Stimulated activated CD4-positive, alpha-beta T cell treated with anti-CD3 and anti-CD28 coated beads, Interleukin-2, amount 100 ng/mL, for 4 hours (primary cell): ENCODE measurements at regions not wholly inside any gene's neighbourhood (a gene's known extent, or its start where the extent isn't known, plus 50 kb on each side); places are given as distances from the start of the nearest gene placed in this dataset.

Experiments
- DNase-seq: peaks from one replicate; pipeline ENCODE4 v3.0.0-alpha.2; 2020; ENCODE audit warnings: low read depth

DNA sequence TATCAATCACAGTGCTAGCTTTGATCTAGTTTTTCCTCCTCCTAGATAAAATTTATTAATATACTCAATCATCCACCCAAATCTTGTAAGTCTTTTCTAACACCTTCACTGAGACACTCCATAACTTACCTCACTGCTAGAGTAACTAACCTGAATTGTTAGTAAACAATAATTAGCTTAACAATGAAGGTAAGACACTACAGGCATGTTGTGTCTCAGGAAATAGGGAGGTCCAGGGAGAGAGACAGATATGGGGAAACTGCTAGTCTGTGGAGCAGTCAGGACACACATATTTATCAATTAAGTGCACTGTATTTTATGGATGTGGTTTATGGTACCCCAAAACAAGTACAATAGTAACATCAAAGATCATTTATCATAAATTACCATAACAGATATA lies 94.2 kb upstream of the SSTR1 start:
- no peak for DNase-seq

DNA sequence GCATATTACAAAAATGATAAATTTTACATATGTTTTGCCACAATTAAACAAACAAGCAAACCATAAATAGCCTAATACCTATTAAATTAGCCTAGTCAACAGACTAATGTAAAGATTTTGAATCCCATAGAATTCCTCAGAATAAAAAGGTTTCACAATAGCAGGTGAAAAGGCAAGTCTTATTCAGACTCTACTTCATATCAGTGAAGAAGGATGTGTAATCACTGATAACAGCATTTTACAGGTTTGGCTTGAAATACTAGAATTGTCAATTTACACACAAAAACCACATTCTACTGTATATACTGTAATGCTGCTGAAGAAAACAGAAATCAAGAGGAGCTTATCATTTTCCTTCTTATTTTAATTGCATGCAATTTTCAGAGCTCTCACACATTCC lies 90.8 kb upstream of the SSTR1 start:
- no peak for DNase-seq

GRCh38 chr14:38120109-38120508 lies 87.6 kb upstream of the SSTR1 start:
- DNase-seq = no peak

GRCh38 chr14:38121320-38122020 lies 86.2 kb upstream of the SSTR1 start:
- no peak for DNase-seq

- no peak for DNase-seq
Measured at GRCh38 chr14:38122241-38122640, 85.5 kb upstream of the SSTR1 start.

DNA sequence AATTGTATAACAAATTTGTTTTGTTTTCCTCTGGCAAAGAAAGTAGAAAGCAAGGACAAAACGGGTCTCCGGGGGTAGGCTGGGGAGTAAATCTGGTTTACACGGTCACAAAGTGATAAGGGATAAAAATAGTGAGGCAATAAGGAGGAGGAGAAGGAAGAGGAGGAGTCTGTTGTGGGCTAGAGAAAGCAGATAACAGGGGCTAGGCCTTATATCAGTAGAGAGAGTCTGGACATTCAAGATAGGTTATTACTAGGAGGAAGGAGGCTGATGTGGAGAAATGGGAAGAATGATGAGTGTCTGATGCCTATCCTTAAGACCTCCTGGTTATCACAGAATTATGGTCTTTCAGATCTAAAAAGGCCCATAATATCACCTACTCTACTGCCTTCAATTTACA lies 83.2 kb upstream of the SSTR1 start:
- DNase-seq = no peak

DNA sequence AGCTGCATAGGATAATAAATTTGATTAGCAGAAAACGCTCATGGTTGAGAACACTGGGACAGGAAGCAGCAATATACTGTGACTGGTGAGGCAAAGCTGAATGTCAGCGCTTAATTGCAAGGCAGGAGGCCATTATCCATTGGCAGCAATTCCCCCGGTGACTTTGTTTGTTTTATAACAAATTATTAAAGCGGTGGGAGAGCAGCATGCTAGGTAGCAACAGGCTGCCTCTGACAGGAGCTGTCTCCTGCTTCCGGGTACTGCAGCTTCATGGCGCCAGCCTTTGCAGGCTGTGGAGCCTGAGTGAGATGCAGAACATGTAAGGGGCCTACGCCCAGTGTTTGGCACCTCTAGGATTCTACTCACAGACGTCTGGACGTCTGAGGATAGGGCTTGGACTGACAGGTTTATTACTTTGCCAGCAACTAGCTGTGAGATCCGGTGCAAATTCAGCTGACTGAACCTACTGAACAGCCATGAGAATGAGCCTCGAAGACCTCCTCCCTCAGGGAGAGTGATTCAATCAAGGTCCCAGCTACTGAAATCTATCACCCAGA lies 82.1 kb upstream of the SSTR1 start:
- no peak for DNase-seq

GRCh38 chr14:38127356-38127755 lies 80.3 kb upstream of the SSTR1 start:
- DNase-seq = no peak

DNA sequence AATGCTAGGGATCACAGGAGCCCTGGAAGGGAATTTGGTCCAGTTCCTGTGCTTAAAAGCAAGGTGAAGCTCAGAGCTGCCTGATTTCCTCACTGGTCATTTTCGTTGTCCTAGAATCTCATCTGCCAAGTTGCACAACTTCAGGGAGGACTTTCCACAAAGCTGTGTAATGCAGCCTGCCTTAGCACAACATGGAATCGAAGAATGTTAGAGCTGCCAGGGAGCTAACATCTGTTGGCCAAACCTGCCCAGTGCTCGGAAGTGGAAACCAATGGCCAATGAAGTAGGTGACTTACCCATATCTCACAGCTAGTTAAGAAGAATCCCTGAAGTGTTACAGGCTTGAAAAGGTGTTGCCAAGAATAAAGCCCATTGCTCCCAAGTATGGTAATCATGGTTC lies 79.9 kb upstream of the SSTR1 start:
- DNase-seq = no peak

GRCh38 chr14:38128640-38129039 lies 79.1 kb upstream of the SSTR1 start:
- no peak for DNase-seq

GRCh38 chr14:38129192-38129591 lies 78.5 kb upstream of the SSTR1 start:
- DNase-seq = no peak

DNA sequence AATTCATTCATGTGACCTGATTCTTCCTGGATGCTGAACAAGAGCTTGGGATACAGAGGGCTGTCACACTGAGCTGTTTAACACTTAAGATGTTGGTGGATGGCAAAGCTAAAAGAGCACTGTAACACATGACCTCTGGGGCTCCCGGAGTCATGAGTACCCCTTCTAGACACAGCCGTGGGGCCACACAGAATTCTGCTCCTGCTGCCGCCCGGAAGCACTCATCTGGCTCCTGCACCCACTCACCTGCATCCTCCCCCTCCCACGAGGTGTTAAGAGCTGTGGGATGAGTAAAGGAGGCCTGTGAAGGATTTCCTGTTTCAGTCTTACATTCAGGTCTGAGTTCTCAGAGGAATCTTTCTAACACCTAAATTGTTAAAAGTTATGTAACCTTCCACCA lies 78.0 kb upstream of the SSTR1 start:
- DNase-seq = peak; percentile 8

GRCh38 chr14:38134416-38135030 lies 73.2 kb upstream of the SSTR1 start:
- no peak for DNase-seq

GRCh38 chr14:38135106-38135867 lies 72.4 kb upstream of the SSTR1 start:
- DNase-seq = no peak

DNA sequence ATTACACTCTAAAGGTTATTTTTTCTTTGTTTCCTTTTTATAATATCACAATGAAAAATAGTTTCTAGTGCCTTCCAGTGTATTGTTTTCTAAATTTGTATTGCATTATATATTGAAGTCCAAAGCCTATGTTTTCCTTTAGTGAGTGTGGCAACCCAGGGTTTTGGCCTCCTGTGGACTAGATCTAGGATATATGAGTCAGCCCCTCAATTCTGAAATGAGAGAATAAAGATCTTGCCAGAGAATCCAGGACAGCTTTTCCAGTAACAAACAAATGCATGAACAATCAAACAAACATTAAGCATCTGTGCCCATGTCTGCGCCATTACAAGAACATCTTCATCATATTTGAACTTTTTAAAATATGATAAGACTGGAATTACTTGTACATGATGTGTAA lies 70.7 kb upstream of the SSTR1 start:
- no peak for DNase-seq

DNA sequence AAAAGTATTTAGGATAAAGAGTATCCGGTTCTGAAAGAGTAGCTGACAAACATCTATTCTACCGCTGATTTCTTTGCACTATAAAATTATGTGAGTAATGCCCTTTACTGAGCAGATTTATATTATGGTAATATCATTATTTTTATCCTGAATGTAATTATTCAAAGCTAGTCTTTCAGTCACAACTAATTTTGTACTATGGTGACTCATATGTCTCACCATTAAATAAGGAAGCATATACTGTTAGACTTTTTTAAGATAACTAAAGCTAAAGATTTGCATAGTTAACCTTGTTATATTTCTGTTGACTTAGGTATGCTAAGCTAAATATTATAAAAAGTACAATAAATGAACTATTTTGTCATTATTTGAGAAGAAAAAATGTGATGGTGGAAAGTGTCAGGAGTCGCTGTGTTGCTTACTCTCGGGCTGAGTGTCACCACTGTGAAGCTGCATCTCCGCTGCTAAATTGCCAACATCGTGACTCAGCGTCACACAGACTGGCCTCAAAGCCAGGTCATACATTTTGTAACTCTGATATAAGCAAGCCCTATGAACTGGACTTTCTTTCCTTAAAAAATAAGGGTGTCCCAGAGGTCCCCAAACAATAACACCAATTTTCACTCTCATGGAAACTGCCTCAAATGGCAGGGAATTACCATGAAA lies 69.1 kb upstream of the SSTR1 start:
- DNase-seq = no peak

GRCh38 chr14:38139926-38140325 lies 67.8 kb upstream of the SSTR1 start:
- no peak for DNase-seq

GRCh38 chr14:38143170-38143569 lies 64.5 kb upstream of the SSTR1 start:
- DNase-seq = no peak

DNA sequence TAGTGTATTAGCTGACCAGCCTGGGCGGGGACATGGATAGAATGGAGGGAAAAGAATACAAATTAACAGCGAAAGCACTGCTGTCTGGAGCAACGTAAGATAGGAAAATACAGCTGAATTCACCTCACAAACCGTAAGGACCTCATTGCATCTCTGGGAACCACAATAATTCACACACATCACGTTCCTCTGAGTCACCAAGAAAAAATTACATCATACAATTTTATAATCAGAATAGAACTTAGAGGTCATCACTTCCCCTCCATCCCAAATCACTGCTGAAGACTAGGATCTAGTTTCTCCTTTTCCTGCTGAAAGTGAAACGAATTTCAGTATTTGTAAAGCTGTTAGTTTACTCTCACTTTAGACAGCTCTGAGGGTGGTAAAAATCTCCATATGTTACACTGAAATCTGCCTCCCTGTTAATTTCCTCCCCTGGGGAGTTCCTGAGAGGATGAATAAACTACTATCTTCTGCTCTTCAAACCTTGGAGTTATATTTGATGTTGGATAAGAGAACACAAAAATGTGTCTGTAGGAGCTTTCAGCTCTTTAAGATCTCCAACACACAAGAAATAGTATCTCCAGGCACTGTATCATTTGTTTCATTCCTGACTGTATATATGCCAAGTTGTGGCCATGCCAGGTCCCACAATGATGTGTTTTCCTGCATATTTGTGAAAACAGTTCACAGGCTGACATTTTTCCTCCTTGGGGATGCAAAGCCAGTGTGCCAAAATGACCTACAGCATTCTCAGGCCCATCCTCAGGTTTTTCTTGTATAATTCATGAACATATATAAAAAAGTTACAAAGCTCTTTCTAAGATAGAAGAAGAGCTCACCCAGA lies 63.8 kb upstream of the SSTR1 start:
- DNase-seq = no peak

GRCh38 chr14:38145142-38145541 lies 62.6 kb upstream of the SSTR1 start:
- no peak for DNase-seq

DNA sequence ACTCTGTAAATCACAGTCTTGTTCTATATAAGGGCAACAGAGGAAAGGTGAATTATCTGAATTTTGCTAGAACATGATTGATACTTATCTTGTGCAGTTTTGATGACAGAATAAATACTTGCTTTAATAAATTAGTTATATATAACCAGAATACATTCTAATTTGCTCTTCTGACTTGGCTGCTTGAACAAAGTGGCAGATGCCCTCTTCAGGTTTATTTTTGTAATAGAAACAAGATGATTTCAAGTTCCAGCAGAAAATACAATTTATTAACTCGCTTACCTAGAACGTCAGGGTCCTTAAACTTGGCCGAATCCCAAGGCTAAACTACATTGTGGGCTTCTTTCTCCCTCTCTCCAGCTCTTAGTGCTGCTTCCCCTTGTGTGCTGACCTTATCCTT lies 57.6 kb upstream of the SSTR1 start:
- DNase-seq = no peak
